GM23248 (cell line): ENCODE measurements at regions not wholly inside any gene's neighbourhood (a gene's known extent, or its start where the extent isn't known, plus 50 kb on each side); places are given as distances from the start of the nearest gene placed in this dataset.

Source experiments
- EZH2 ChIP-seq: fragments of 200-600 bp; sonication (generic); IDR thresholded peaks from 2 replicates; pipeline ENCODE4 v1.6.1; 2018; ENCODE audit warnings: antibody characterized with exemption, mild to moderate bottlenecking; ENCODE audit not compliant: insufficient read depth, poor library complexity, severe bottlenecking
- EZH2phosphoT487 ChIP-seq: fragments of 200-600 bp; sonication (generic); IDR thresholded peaks from 2 replicates; pipeline ENCODE4 v1.6.1; 2018; ENCODE audit warnings: antibody characterized with exemption, moderate library complexity, mild to moderate bottlenecking, low read depth; ENCODE audit not compliant: insufficient read depth

GRCh38 chr16:51648526-51648925 lies 497.5 kb upstream of the SALL1 start:
- no peak for TF ChIP-seq EZH2
- no peak for TF ChIP-seq EZH2phosphoT487
